Breast epithelium (tissue), 3 donors: ENCODE measurements at regions not wholly inside any gene's neighbourhood (a gene's known extent, or its start where the extent isn't known, plus 50 kb on each side); places are given as distances from the start of the nearest gene placed in this dataset.

Experiments used
- POLR2A ChIP-seq: fragments of 450-650 bp; IDR thresholded peaks from one replicate; pipeline ENCODE4 v1.6.1; 2016; ENCODE audit warnings: antibody characterized with exemption, mild to moderate bottlenecking, moderate library complexity
- TF ChIP-seq, protein P1 (sequence below), 3 donors: fragments of 450-650 bp; IDR thresholded peaks; one replicate each; pipeline ENCODE4 v1.5.1; 2016 to 2017; ENCODE audit warnings: antibody characterized with exemption in 3 of 3, mild to moderate bottlenecking in 3 of 3, moderate library complexity in 3 of 3

DNA sequence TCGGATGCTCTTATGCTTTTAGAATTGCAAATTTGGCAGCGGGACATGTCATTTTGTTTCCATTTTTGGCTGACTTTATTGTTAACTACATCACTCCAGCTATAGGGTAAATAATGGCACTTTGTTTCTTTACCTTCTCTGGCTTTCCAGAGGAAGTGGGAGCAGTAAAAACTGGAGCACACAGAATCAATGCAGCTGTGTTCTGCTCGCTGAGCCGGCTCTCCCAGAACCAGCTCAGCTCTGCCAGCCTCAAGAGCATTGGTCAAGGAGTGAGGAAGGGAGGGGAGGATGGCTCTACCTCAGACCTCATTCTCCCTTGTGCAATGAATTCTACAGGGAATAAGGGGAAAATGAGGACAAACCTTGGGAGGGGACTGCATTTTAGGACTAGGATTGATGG is 50.5 kb upstream of the SPATA13 start:
- no peak for TF ChIP-seq POLR2A
- TF ChIP-seq, protein P1, sequence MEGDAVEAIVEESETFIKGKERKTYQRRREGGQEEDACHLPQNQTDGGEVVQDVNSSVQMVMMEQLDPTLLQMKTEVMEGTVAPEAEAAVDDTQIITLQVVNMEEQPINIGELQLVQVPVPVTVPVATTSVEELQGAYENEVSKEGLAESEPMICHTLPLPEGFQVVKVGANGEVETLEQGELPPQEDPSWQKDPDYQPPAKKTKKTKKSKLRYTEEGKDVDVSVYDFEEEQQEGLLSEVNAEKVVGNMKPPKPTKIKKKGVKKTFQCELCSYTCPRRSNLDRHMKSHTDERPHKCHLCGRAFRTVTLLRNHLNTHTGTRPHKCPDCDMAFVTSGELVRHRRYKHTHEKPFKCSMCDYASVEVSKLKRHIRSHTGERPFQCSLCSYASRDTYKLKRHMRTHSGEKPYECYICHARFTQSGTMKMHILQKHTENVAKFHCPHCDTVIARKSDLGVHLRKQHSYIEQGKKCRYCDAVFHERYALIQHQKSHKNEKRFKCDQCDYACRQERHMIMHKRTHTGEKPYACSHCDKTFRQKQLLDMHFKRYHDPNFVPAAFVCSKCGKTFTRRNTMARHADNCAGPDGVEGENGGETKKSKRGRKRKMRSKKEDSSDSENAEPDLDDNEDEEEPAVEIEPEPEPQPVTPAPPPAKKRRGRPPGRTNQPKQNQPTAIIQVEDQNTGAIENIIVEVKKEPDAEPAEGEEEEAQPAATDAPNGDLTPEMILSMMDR (IDR thresholded peaks at IDR 0.05): no peak
